GM18498 (cell line): ENCODE measurements at regions not wholly inside any gene's neighbourhood (a gene's known extent, or its start where the extent isn't known, plus 50 kb on each side); places are given as distances from the start of the nearest gene placed in this dataset.

ENCODE experiments used
- ATAC-seq: cut with Tn5 transposase; IDR thresholded peaks from one replicate; pipeline ENCODE4 v1.9.1; 2021; ENCODE audit warnings: mild to moderate bottlenecking, moderate library complexity; ENCODE audit not compliant: unreplicated experiment

- no peak for ATAC-seq
Measured at GRCh38 chr10:29141761-29142160, 147.1 kb upstream of the LYZL1 start.

GRCh38 chr10:29142516-29143314, 146.2 kb upstream of the LYZL1 start:
- no peak for ATAC-seq

- ATAC-seq: no peak
Measured at GRCh38 chr10:29144126-29144525, 144.7 kb upstream of the LYZL1 start.

GRCh38 chr10:29146311-29147100, 142.4 kb upstream of the LYZL1 start:
- no peak for ATAC-seq

GRCh38 chr10:29150010-29150409, 138.9 kb upstream of the LYZL1 start:
- ATAC-seq: no peak

GRCh38 chr10:29151005-29151404, 137.9 kb upstream of the LYZL1 start:
- no peak for ATAC-seq

- no peak for ATAC-seq
Measured at GRCh38 chr10:29157321-29157720, 131.5 kb upstream of the LYZL1 start.

GRCh38 chr10:29158066-29158465, 130.8 kb upstream of the LYZL1 start:
- ATAC-seq: no peak

GRCh38 chr10:29160150-29160617, 128.7 kb upstream of the LYZL1 start:
- no peak for ATAC-seq

GRCh38 chr10:29163746-29164145, 125.1 kb upstream of the LYZL1 start:
- no peak for ATAC-seq

- ATAC-seq: no peak
Measured at GRCh38 chr10:29166713-29167112, 122.2 kb upstream of the LYZL1 start.

GRCh38 chr10:29169021-29169420, 119.8 kb upstream of the LYZL1 start:
- no peak for ATAC-seq

GRCh38 chr10:29171717-29172116, 117.2 kb upstream of the LYZL1 start:
- no peak for ATAC-seq

- ATAC-seq: no peak
Measured at GRCh38 chr10:29174389-29174788, 114.5 kb upstream of the LYZL1 start.

- ATAC-seq: no peak
Measured at GRCh38 chr10:29176845-29177832, 111.7 kb upstream of the LYZL1 start.

- ATAC-seq: no peak
Measured at GRCh38 chr10:29181936-29182335, 106.9 kb upstream of the LYZL1 start.

- ATAC-seq: no peak
Measured at GRCh38 chr10:29183301-29183945, 105.4 kb upstream of the LYZL1 start.

GRCh38 chr10:29184205-29185000, 104.5 kb upstream of the LYZL1 start:
- ATAC-seq: no peak

- no peak for ATAC-seq
Measured at GRCh38 chr10:29185050-29185449, 103.8 kb upstream of the LYZL1 start.

- ATAC-seq: no peak
Measured at GRCh38 chr10:29186221-29186620, 102.6 kb upstream of the LYZL1 start.
